ENCODE measurements at regions not wholly inside any gene's neighbourhood (a gene's known extent, or its start where the extent isn't known, plus 50 kb on each side); places are given as distances from the start of the nearest gene placed in this dataset.

DNA sequence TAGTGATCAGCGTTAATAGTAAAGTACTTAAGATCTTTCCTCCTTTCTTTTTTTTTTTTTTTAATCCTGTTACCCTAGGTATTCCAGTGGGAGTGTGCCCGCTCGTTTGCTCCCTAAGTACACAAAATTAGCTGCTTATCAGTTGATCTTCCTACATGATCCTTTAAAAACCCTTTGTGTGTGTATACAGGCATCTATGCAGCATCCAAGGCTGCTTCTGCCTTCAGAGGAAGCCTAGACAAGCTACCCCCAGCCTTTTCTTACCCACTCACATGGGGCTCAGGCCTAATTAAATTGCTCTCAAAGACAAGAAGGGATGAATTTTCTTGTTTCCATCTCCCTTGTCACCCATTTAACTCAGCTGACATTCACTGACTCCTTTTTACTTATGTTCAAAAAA is 343.4 kb upstream of the LMO3 start:
- TF ChIP-seq, protein P1, sequence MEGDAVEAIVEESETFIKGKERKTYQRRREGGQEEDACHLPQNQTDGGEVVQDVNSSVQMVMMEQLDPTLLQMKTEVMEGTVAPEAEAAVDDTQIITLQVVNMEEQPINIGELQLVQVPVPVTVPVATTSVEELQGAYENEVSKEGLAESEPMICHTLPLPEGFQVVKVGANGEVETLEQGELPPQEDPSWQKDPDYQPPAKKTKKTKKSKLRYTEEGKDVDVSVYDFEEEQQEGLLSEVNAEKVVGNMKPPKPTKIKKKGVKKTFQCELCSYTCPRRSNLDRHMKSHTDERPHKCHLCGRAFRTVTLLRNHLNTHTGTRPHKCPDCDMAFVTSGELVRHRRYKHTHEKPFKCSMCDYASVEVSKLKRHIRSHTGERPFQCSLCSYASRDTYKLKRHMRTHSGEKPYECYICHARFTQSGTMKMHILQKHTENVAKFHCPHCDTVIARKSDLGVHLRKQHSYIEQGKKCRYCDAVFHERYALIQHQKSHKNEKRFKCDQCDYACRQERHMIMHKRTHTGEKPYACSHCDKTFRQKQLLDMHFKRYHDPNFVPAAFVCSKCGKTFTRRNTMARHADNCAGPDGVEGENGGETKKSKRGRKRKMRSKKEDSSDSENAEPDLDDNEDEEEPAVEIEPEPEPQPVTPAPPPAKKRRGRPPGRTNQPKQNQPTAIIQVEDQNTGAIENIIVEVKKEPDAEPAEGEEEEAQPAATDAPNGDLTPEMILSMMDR (IDR thresholded peaks at IDR 0.05; ENCODE audit: poor library complexity, severe bottlenecking), result no peak
- TF ChIP-seq POLR2AphosphoS5 (IDR thresholded peaks at IDR 0.05), result no peak

All from neural cell (in vitro differentiated cells).